ENCODE measurements at regions not wholly inside any gene's neighbourhood (a gene's known extent, or its start where the extent isn't known, plus 50 kb on each side); places are given as distances from the start of the nearest gene placed in this dataset.
A peak's percentile ranks its signal among the peaks of the same experiment; 100 is the strongest.

GRCh38 chr1:239630767-239631166 lies 244.4 kb downstream of the CHRM3 start:
- Mint-ChIP-seq H3K36me3 (no peaks in the 10 kb centered on the region), H3K27ac (no peak overlapping the region), H3K4me3 (no peak overlapping the region)

GRCh38 chr1:239633432-239633831 lies 247.1 kb downstream of the CHRM3 start:
- ATAC-seq (ENCODE audit: low read depth in 2 of 2), result no peak
- H3K27me3 Mint-ChIP-seq, result no peaks in the 10 kb centered on the region
- no peaks in the 10 kb centered on the region for H3K36me3 Mint-ChIP-seq
- H3K27ac Mint-ChIP-seq, result no peak overlapping the region
- H3K9me3 Mint-ChIP-seq, result peaks cover 0 to 10% (median 1%) of the 10 kb centered on the region in 7 donors
- DNase-seq, result no peak
- no peak overlapping the region for H3K4me3 Mint-ChIP-seq
- H3K4me1 Mint-ChIP-seq, result no peaks in the 10 kb centered on the region

More at GRCh38 chr1:239630767-239631166, 244.4 kb downstream of the CHRM3 start:
- ATAC-seq (ENCODE audit: low read depth in 2 of 2) (no peak), DNase-seq (no peak)
- Mint-ChIP-seq H3K27me3 (no peaks in the 10 kb centered on the region), H3K9me3 (peaks cover 0 to 5% (median 1%) of the 10 kb centered on the region in 7 donors), H3K4me1 (no peaks in the 10 kb centered on the region)

- no peak for DNase-seq
- no peaks in the 10 kb centered on the region for H3K27me3 Mint-ChIP-seq
- ATAC-seq (ENCODE audit: low read depth in 2 of 2), result no peak
- H3K4me3 Mint-ChIP-seq, result no peak overlapping the region
- H3K36me3 Mint-ChIP-seq, result no peaks in the 10 kb centered on the region
- H3K27ac Mint-ChIP-seq, result no peak overlapping the region
- H3K4me1 Mint-ChIP-seq, result no peaks in the 10 kb centered on the region
- H3K9me3 Mint-ChIP-seq, result peaks cover 0 to 5% (median 1%) of the 10 kb centered on the region in 7 donors
Observed at GRCh38 chr1:239635276-239635675, 248.9 kb downstream of the CHRM3 start.

GRCh38 chr1:239636347-239636746 lies 250.0 kb downstream of the CHRM3 start:
- H3K27me3 Mint-ChIP-seq, result no peaks in the 10 kb centered on the region
- H3K36me3 Mint-ChIP-seq, result no peaks in the 10 kb centered on the region
- H3K4me3 Mint-ChIP-seq, result no peak overlapping the region
- H3K27ac Mint-ChIP-seq, result no peak overlapping the region
- no peak for DNase-seq
- H3K4me1 Mint-ChIP-seq, result no peaks in the 10 kb centered on the region
- H3K9me3 Mint-ChIP-seq, result peaks cover 0 to 7% (median 1%) of the 10 kb centered on the region in 7 donors
- ATAC-seq (ENCODE audit: low read depth in 2 of 2), result no peak

GRCh38 chr1:239644604-239645003 lies 258.2 kb downstream of the CHRM3 start:
- Mint-ChIP-seq H3K4me1 (no peaks in the 10 kb centered on the region), H3K9me3 (peaks cover 0 to 10% (median 4%) of the 10 kb centered on the region in 7 donors), H3K4me3 (no peak overlapping the region), H3K36me3 (no peaks in the 10 kb centered on the region), H3K27ac (no peak overlapping the region), H3K27me3 (no peaks in the 10 kb centered on the region)
- ATAC-seq (ENCODE audit: low read depth in 2 of 2) (no peak), DNase-seq (no peak)

GRCh38 chr1:239647045-239647444 lies 260.7 kb downstream of the CHRM3 start:
- no peaks in the 10 kb centered on the region for H3K36me3 Mint-ChIP-seq
- no peak for ATAC-seq (ENCODE audit: low read depth in 2 of 2)
- H3K9me3 Mint-ChIP-seq, result peaks cover 0 to 10% (median 4%) of the 10 kb centered on the region in 7 donors
- H3K27ac Mint-ChIP-seq, result no peak overlapping the region
- H3K4me3 Mint-ChIP-seq, result no peak overlapping the region
- H3K27me3 Mint-ChIP-seq, result no peaks in the 10 kb centered on the region
- no peak for DNase-seq
- no peaks in the 10 kb centered on the region for H3K4me1 Mint-ChIP-seq

GRCh38 chr1:239647964-239648632 lies 261.7 kb downstream of the CHRM3 start:
- no peak overlapping the region for H3K27ac Mint-ChIP-seq
- no peak overlapping the region for H3K4me3 Mint-ChIP-seq
- peaks cover 0 to 5% (median 2%) of the 10 kb centered on the region in 7 donors for H3K9me3 Mint-ChIP-seq
- DNase-seq (no peak), ATAC-seq (ENCODE audit: low read depth in 2 of 2) (no peak)
- H3K27me3 Mint-ChIP-seq, result no peaks in the 10 kb centered on the region
- H3K4me1 Mint-ChIP-seq, result no peaks in the 10 kb centered on the region
- H3K36me3 Mint-ChIP-seq, result no peaks in the 10 kb centered on the region

GRCh38 chr1:239655023-239655422 lies 268.7 kb downstream of the CHRM3 start:
- no peaks in the 10 kb centered on the region for H3K4me1 Mint-ChIP-seq
- no peak overlapping the region for H3K27ac Mint-ChIP-seq
- H3K9me3 Mint-ChIP-seq, result peaks cover 0 to 4% (median 0%) of the 10 kb centered on the region in 7 donors
- H3K36me3 Mint-ChIP-seq, result no peaks in the 10 kb centered on the region
- no peak for DNase-seq
- no peaks in the 10 kb centered on the region for H3K27me3 Mint-ChIP-seq
- no peak for ATAC-seq (ENCODE audit: low read depth in 2 of 2)
- no peak overlapping the region for H3K4me3 Mint-ChIP-seq

- ATAC-seq (ENCODE audit: low read depth in 2 of 2) (no peak), DNase-seq (no peak)
- H3K36me3 Mint-ChIP-seq, result no peaks in the 10 kb centered on the region
- no peaks in the 10 kb centered on the region for H3K27me3 Mint-ChIP-seq
- no peak overlapping the region for H3K27ac Mint-ChIP-seq
- H3K4me3 Mint-ChIP-seq, result no peak overlapping the region
- peaks cover 0 to 4% (median 0%) of the 10 kb centered on the region in 7 donors for H3K9me3 Mint-ChIP-seq
- H3K4me1 Mint-ChIP-seq, result no peaks in the 10 kb centered on the region
Observed at GRCh38 chr1:239657291-239657690, 270.9 kb downstream of the CHRM3 start.

- Mint-ChIP-seq H3K4me3 (no peak overlapping the region), H3K36me3 (no peaks in the 10 kb centered on the region), H3K27me3 (no peaks in the 10 kb centered on the region), H3K9me3 (peaks cover 0 to 18% (median 0%) of the 10 kb centered on the region in 7 donors), H3K27ac (peak overlapping the region in 1 of 6 donors; percentile 17), H3K4me1 (no peaks in the 10 kb centered on the region)
- ATAC-seq (ENCODE audit: low read depth in 2 of 2) (no peak), DNase-seq (no peak)
Observed at GRCh38 chr1:239662950-239663349, 276.6 kb downstream of the CHRM3 start.

- Mint-ChIP-seq H3K4me3 (no peak overlapping the region), H3K27ac (no peak overlapping the region), H3K27me3 (no peaks in the 10 kb centered on the region), H3K36me3 (no peaks in the 10 kb centered on the region), H3K9me3 (peaks cover 0 to 1% (median 0%) of the 10 kb centered on the region in 7 donors), H3K4me1 (no peaks in the 10 kb centered on the region)
- DNase-seq (no peak), ATAC-seq (ENCODE audit: low read depth in 2 of 2) (no peak)
Observed at GRCh38 chr1:239672256-239672655, 285.9 kb downstream of the CHRM3 start.

- ATAC-seq (ENCODE audit: low read depth in 2 of 2), result no peak
- Mint-ChIP-seq H3K4me3 (no peak overlapping the region), H3K36me3 (no peaks in the 10 kb centered on the region), H3K27ac (no peak overlapping the region), H3K4me1 (no peaks in the 10 kb centered on the region), H3K9me3 (peaks cover 0 to 1% (median 0%) of the 10 kb centered on the region in 7 donors), H3K27me3 (no peaks in the 10 kb centered on the region)
- no peak for DNase-seq
Observed at GRCh38 chr1:239675735-239676134, 289.4 kb downstream of the CHRM3 start.

- H3K27me3 Mint-ChIP-seq, result no peaks in the 10 kb centered on the region
- ATAC-seq (ENCODE audit: low read depth in 2 of 2), result no peak
Observed at GRCh38 chr1:239676522-239677273, 290.3 kb downstream of the CHRM3 start.

GRCh38 chr1:239677362-239677761 lies 291.0 kb downstream of the CHRM3 start:
- DNase-seq, result no peak
- no peaks in the 10 kb centered on the region for H3K27me3 Mint-ChIP-seq
- H3K4me1 Mint-ChIP-seq, result no peaks in the 10 kb centered on the region
- no peak overlapping the region for H3K4me3 Mint-ChIP-seq
- ATAC-seq (ENCODE audit: low read depth in 2 of 2), result no peak
- H3K9me3 Mint-ChIP-seq, result peaks cover 0 to 1% (median 0%) of the 10 kb centered on the region in 7 donors
- H3K27ac Mint-ChIP-seq, result no peak overlapping the region
- no peaks in the 10 kb centered on the region for H3K36me3 Mint-ChIP-seq

More at GRCh38 chr1:239676522-239677273, 290.3 kb downstream of the CHRM3 start:
- H3K36me3 Mint-ChIP-seq, result no peaks in the 10 kb centered on the region
- DNase-seq, result no peak
- H3K27ac Mint-ChIP-seq, result no peak overlapping the region
- H3K4me1 Mint-ChIP-seq, result no peaks in the 10 kb centered on the region
- peaks cover 0 to 1% (median 0%) of the 10 kb centered on the region in 7 donors for H3K9me3 Mint-ChIP-seq
- H3K4me3 Mint-ChIP-seq, result no peak overlapping the region

All from naive B cell (primary cell).